OCI-LY1 (cell line): ENCODE measurements at regions not wholly inside any gene's neighbourhood (a gene's known extent, or its start where the extent isn't known, plus 50 kb on each side); places are given as distances from the start of the nearest gene placed in this dataset.

Experiments
- EZH2 ChIP-seq: fragments of 200-600 bp; sonication (generic), shearing (Covaris generic); IDR thresholded peaks from 2 replicates; pipeline ENCODE4 v1.8.0; 2017; ENCODE audit warnings: borderline replicate concordance, mixed run types, mild to moderate bottlenecking, antibody characterized with exemption, low read length, moderate library complexity, mixed read lengths
- TF ChIP-seq, protein P1 (sequence below): fragments of 200-600 bp; sonication (generic), shearing (Covaris generic); IDR thresholded peaks from 2 replicates; pipeline ENCODE4 v1.5.1; 2017; ENCODE audit warnings: mild to moderate bottlenecking, antibody characterized with exemption, low read length, moderate library complexity, mixed read lengths

DNA sequence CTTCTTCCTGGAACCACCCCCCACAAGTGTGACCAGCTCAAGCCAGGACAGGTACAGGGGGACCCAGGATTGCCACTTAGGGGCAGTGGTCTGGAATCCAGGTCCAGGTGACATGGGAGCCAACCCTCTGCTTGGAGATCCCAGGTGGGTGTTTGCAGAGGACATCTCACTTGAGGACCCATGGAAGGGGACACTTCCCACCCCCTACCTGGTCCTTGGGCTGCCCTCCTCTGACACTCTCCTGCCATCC, 145.5 kb downstream of the SEC14L1 start:
- TF ChIP-seq, protein P1, sequence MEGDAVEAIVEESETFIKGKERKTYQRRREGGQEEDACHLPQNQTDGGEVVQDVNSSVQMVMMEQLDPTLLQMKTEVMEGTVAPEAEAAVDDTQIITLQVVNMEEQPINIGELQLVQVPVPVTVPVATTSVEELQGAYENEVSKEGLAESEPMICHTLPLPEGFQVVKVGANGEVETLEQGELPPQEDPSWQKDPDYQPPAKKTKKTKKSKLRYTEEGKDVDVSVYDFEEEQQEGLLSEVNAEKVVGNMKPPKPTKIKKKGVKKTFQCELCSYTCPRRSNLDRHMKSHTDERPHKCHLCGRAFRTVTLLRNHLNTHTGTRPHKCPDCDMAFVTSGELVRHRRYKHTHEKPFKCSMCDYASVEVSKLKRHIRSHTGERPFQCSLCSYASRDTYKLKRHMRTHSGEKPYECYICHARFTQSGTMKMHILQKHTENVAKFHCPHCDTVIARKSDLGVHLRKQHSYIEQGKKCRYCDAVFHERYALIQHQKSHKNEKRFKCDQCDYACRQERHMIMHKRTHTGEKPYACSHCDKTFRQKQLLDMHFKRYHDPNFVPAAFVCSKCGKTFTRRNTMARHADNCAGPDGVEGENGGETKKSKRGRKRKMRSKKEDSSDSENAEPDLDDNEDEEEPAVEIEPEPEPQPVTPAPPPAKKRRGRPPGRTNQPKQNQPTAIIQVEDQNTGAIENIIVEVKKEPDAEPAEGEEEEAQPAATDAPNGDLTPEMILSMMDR: no peak
- no peak for TF ChIP-seq EZH2
